BJ (cell line): ENCODE measurements at regions not wholly inside any gene's neighbourhood (a gene's known extent, or its start where the extent isn't known, plus 50 kb on each side); places are given as distances from the start of the nearest gene placed in this dataset.

Source experiments
- CTCF ChIA-PET: fragments of 350-600 bp; formaldehyde crosslinking; extraction: SDS; loops from one replicate; lab custom pipeline; 2021; ENCODE audit warnings: antibody characterized with exemption, inconsistent platforms; lab: Yijun Ruan, JAX
- POLR2A ChIA-PET: fragments of 300-600 bp; sonication (Branson Sonifier 250); formaldehyde crosslinking; extraction: SDS; loops from one replicate; lab custom pipeline; 2021; ENCODE audit warnings: antibody characterized with exemption; lab: Charles Lee
- DNase-seq: peaks from one replicate; pipeline ENCODE4 v3.0.0-alpha.2; 2011; ENCODE audit warnings: low read depth
- H3K27me3 ChIP-seq: 2 replicates; pipeline ENCODE4 v1.6.0; 2011; ENCODE audit warnings: low read length; ENCODE audit not compliant: control insufficient read depth, insufficient read depth
- H3K36me3 ChIP-seq: 2 replicates; pipeline ENCODE4 v1.5.1; 2011; ENCODE audit warnings: low read length; ENCODE audit not compliant: control insufficient read depth, insufficient read depth
- H3K4me3 ChIP-seq: 2 replicates; pipeline ENCODE4 v1.5.1; 2011; ENCODE audit warnings: low read depth, mild to moderate bottlenecking, control low read depth, low read length
- TF ChIP-seq, protein P1 (sequence below): IDR thresholded peaks from 2 replicates; pipeline ENCODE4 v1.5.1; 2011; ENCODE audit warnings: low read depth, mild to moderate bottlenecking, control low read depth, inconsistent platforms, low read length, moderate library complexity; ENCODE audit not compliant: insufficient read depth

DNA sequence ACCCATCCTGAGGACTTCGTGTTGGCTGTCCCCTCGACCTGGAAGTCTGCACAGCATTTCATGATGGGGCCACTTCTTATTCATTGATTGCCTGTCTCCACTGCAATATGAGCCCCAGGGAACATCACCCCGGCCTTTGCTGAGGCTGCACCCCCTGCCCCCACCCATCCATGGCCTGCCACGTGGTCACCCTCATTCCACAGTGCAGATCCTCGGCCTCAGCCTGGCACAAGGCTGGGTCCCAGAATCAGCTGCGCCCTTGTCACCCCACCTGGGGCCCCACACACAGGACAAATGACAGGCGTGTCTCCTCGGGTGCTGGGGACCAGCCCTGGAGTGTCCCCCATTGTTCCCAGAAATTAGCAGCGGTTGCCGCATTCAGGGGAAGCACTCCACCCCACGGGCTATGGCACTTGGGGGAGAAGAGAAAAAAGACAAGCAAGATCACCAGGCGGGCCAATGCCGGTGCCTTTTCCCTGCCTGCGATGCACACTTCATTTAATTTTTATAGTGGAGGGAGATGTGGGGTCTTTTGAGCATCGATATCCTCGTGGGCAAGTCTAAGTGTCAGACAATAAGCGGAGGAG lies 157.4 kb downstream of the INHBB start:
- CTCF ChIA-PET = interaction anchor here (1.2 kb wide), 1 partner anchor 18 kb away, joined by 3 read pairs; no protein-coding TSS in a partner anchor
- H3K36me3 ChIP-seq = no peaks in the 10 kb centered on the region
- H3K4me3 ChIP-seq = no peak overlapping the region
- H3K27me3 ChIP-seq = peaks cover under 1% of the 10 kb centered on the region; the same call in 1 of the 2 replicates
- TF ChIP-seq, protein P1, sequence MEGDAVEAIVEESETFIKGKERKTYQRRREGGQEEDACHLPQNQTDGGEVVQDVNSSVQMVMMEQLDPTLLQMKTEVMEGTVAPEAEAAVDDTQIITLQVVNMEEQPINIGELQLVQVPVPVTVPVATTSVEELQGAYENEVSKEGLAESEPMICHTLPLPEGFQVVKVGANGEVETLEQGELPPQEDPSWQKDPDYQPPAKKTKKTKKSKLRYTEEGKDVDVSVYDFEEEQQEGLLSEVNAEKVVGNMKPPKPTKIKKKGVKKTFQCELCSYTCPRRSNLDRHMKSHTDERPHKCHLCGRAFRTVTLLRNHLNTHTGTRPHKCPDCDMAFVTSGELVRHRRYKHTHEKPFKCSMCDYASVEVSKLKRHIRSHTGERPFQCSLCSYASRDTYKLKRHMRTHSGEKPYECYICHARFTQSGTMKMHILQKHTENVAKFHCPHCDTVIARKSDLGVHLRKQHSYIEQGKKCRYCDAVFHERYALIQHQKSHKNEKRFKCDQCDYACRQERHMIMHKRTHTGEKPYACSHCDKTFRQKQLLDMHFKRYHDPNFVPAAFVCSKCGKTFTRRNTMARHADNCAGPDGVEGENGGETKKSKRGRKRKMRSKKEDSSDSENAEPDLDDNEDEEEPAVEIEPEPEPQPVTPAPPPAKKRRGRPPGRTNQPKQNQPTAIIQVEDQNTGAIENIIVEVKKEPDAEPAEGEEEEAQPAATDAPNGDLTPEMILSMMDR = no peak
- POLR2A ChIA-PET = no interaction called here
- DNase-seq = no peak

DNA sequence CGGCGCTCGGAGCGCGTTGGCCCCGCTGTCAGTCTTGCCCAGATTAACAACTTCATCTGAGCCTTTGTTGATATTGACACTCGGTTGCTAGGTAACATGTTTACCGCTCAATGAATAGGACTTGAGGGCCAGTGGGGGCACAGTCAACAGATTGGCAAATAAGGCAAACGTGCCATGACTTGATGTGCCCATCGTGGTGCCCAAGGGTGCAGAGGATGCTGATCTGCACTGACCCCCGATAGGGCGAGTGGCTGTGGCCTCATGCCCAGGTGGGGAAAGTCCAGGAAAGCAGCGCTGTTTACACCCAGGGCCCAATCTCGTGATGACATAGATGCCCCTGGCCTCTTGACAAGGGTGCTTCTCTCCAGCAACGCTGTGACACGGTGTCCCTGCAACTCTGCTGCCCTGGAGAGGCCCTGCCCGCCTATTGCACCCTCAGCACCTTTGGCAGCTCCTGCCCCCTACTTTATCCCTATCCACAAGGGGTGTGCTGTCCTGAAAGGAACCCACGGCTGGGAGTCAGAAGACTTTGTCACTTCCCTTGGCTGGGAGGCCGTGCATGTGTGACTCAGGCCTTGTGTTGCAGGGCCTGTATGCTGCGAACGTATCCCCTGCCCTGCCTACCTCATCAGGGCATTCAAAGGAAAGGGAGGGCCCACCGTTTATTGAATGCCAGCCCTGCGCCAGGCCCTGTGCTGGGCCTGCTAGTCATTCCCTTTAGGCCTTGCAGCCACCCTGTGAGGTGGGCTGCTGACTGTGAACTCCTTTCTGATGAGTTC lies 158.0 kb downstream of the INHBB start:
- H3K27me3 ChIP-seq = no peaks in the 10 kb centered on the region; the same call in 1 of the 2 replicates
- ChIA-PET POLR2A (no interaction called here), CTCF (no interaction called here)
- TF ChIP-seq, protein P1 = no peak
- H3K4me3 ChIP-seq = no peak overlapping the region
- DNase-seq = no peak
- H3K36me3 ChIP-seq = no peaks in the 10 kb centered on the region

DNA sequence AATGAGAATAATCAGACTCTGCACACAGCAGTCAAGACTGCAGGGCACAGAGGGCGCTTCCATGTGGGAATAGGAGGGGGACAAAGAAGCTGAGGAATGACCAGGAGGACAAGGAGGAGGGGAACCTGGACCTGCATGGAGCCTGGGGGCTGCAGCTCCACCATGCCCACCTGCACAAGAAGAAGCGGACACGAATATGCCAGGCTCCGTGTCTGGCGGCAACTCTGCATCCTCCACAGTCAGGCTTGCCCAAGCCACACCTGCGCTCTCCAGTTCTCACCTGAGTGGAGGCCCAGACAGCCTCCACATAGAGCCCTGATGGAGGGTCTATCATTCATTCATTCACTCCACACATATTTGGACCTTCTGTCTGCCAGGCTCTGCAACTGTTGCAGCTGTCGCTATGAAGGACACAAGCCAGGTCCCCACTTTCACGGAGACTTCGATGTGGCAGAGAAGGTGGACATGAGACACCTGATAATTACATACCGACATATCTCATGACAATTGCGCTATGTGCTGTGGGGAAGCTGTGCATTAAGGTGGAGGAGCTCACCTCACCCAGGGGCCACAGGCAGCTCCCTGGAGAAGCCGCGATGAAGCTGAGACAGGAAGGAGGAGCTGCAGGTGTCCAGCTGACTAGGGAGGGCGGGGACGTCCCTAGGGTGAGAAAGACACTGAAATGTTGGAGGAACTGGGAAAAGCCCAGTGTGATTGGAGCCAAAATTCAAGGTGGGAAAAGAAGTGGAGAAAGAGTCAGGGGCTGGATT lies 159.2 kb downstream of the INHBB start:
- POLR2A ChIA-PET = interaction anchor here (0.6 kb wide), 1 partner anchor 25 kb away, joined by 4 read pairs; no protein-coding TSS in a partner anchor
- no peak for DNase-seq
- Histone ChIP-seq H3K4me3 (no peak overlapping the region), H3K27me3 (no peaks in the 10 kb centered on the region; the same call in 1 of the 2 replicates), H3K36me3 (no peaks in the 10 kb centered on the region)
- TF ChIP-seq, protein P1 = no peak
- CTCF ChIA-PET = interaction anchor here (0.9 kb wide), 1 partner anchor 173 kb away, joined by 3 read pairs; no protein-coding TSS in a partner anchor

DNA sequence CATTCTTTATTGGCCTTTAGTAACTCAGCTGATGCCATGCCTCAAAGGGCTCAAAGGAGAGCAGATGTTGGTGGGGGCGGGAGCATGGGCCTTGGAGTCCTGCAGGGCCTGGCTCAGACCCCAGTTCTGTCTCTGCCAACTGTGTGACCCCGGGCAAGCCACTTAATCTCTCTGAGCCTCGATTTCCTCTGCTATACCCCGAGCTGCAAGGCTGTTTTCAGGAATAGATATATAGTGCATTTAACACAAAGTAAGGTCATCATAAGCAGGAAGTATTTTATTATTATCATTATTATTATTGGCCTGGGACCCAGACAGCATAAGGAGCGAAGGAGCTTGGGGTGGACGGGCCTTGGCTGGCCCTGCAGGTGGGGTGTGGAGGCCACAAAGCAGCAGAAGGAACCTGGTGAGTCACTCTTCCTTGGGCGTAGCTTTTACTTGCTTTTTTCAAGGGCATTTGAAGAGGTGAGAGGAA lies 162.7 kb downstream of the INHBB start:
- CTCF ChIA-PET = no interaction called here
- TF ChIP-seq, protein P1 = no peak
- Histone ChIP-seq H3K36me3 (no peaks in the 10 kb centered on the region), H3K4me3 (no peak overlapping the region), H3K27me3 (no peaks in the 10 kb centered on the region)
- DNase-seq = no peak
- POLR2A ChIA-PET = no interaction called here
